HG02973 (cell line): ENCODE measurements at regions not wholly inside any gene's neighbourhood (a gene's known extent, or its start where the extent isn't known, plus 50 kb on each side); places are given as distances from the start of the nearest gene placed in this dataset.

Experiments used
- ATAC-seq: cut with Tn5 transposase; IDR thresholded peaks from one replicate; pipeline ENCODE4 v1.9.1; 2021; ENCODE audit warnings: moderate library complexity; ENCODE audit not compliant: unreplicated experiment

DNA sequence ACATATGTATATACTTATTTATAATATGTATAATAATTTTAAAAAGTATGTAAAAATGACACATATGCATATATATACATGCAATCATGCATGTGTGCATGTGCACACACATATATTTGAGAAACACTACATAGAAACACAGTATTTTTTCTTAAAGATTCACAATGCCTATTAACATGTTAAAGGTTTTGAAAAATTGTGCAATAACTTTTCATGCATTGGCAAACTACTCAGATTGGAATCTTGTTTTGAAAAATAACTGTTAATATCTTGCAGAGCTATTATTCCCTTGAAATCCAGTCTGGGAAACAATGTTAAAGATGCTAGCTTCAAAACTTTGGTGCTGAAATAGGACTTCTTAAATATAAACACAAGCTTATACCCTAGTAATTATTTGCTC is 256.2 kb upstream of the P2RY1 start:
- no peak for ATAC-seq

DNA sequence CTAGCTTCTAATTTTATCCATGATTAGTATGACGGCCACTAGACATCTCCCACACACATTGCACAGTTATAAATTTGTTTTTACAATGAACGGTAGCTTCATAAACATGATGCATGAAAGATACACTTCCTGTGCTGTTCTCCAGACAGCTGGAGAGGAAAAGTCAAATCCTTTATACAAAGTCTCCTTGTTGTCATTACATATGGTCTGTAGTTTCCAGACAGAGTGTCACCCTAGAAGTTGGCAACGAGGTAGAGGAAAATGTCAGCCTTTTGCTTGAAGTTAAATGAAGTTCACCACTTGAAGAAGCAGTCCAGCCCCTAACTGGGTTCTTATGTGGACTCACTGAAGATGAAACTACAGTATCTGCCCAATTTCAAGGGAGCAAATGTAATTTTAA is 253.0 kb upstream of the P2RY1 start:
- no peak for ATAC-seq

- no peak for ATAC-seq
These were observed 251.0 kb upstream of the P2RY1 start for GRCh38 chr3:152583963-152584362.

GRCh38 chr3:152586974-152587373 is 248.0 kb upstream of the P2RY1 start:
- ATAC-seq: no peak

DNA sequence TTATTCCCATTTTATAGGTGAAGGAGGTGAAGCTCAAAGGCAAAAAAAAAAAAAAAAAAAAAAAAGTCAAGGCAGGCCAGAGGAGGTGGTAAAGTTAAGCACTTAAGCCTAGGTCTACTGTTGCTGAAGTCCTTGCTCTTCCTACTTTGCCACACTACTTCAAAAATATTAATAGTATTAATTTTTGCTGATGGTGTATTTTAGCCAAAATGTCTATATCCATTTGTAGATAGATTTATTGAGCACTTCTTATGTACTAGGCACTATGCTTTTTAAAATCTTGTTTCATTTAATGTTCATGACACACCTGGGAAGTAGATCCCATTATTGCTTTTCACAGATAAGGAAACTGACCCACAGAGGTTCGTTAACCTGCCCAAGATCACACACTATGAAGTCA is 247.1 kb upstream of the P2RY1 start:
- ATAC-seq: no peak

DNA sequence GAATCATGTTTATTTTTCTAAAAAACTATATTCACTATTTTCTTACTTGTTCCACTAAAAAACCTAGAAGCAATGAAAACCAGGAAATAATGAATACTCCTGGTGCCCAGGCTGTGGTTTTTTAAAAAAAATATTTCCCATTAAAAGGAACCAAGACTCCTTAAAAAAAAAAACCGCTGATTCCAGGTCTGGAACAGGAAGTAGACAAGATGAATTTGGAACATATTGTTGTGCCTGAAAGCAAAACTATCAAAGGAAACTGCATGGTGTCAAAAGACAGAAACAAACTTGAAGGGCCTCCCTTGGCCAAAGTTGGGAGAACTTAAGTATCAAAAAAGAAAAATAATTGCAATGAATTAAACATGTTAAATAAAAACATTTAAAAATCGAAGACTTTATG is 245.3 kb upstream of the P2RY1 start:
- ATAC-seq: no peak

- no peak for ATAC-seq
These were observed 243.4 kb upstream of the P2RY1 start for GRCh38 chr3:152591515-152591914.

DNA sequence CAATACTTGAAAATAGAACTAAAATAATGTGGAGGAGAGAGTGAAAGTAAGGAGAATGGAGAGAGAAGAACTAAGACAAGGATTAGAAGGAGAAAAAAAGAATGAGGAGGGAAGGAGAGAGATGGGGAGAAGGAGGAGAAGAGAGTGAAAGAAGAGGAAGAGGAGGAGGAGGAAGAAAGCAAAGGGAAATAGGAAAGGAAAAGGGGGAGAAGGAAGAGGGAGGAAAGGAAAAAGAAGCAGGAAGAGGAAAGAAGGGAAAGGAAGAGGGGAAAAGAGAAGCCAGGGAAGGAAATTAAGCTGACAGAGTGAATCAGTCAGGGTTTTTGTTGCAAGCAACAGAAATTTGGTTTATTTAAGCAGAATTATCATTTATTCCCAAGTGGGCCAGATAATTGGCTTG is 241.7 kb upstream of the P2RY1 start:
- no peak for ATAC-seq

DNA sequence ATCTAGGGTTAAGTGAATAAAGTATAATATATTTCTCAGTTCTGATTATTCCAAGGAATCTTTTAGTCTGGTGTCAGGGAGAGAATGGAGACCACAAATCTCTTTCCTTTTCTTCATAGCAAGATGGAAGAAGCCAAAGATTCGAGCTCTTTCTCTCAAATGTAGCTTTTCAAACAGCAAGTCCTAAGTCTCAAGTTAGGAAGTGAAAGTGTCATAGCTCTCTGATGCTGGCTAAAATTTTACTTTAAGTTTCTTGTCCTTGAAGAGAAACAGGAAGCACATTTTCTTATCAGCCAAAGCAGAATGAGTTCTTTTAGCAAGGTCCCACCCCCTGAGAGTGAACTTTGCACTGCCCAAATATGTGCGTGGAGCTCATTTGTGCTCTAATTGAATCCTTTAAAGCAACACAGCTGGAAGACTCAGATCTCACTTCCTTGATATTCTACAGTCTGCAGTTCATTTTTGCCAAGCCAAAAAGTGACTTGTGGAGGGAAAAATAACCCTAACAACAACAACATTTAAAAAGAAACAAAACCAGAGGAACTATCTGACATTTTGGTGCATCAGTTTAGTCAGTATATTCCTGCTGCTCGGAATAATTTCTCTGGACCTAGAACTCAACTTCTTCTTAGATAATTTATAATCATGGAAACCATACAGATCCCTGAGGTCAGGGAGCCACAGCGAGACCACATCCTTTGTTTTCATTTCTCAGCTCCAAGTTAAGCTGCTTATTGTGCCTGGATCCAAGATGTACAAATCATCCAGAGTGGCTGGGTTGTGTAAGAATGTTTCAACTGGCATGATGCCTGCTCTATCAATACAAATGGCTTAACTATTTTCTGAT is 238.7 kb upstream of the P2RY1 start:
- peak; percentile 100 for ATAC-seq

GRCh38 chr3:152596832-152597231 is 238.1 kb upstream of the P2RY1 start:
- peak; percentile 5 for ATAC-seq

DNA sequence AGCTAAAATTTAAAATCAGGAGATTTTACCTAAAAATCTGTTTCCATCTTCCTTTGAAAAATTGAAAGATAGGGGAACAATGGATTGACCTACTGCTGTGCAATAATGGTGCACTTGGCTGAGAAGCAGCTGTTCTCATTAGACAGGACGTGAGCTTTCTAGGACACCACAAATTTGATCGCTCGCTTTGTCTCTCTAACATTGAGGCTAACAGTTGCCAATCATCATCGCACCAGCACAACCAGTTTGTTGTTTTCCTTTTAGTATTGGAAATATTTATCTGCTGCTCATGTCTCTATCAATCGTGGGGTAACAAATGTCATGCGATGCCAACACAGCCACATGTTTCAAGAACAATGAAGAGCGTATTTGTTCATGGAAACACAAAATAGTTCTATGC is 228.8 kb upstream of the P2RY1 start:
- ATAC-seq: no peak

DNA sequence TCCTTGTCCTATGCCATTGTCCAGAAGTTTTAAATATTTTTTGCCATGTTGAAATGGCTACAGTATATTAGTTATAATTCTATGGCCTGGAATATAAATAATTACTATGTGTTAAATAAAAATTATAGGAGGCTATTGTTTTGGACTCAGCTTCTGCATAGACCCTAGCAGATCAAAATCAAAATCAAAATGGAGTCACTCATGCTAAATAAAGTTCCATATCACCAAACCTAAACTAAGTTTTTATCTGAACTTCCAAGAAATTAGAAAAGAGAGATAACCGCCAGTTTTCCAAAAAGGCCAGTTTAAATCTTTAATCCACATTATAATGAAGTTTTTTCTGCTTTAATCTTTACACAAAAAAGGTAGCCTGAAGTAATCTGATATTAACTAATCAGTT is 227.8 kb upstream of the P2RY1 start:
- no peak for ATAC-seq

DNA sequence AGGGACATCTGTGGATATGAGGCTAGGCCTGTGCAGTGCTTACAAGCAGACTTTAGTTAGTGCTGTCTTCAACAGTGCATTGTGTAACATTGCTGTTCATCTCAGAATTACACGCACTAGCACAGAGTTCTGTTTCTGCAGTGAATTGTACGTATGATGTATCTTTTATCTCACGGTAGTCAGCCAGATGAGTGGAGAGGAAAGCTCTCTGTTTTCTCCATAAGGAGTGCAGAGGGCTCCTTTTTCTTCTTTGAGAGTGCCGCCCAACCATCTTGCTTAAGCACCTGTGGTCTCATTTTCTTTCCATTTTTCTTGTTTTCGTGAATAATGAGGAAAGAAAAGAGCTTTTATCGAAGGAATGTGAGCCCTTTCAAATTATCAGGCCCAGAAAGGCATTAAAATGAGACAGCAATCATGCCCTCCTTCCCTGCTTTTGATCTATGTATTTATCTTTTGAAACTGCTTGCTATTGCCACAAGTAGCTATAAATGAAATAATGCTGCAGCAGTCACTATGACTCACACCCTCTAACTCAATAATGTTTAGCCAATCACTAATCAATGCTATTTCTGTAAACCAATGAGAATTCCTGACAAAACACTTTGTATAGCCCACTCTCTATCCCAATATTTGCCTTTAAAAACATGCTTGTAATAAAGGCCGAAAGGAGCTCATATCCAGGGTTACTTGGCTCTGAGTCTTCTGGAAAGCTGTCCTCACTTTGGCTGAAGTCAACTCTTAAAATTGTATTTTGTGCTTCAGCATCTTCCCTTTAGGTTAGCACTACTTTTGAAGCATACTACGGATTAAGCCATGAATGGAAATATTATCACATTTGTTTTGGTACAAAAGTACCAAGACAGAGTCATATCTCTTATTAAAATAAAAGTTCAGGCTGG is 226.0 kb upstream of the P2RY1 start:
- ATAC-seq: no peak

- no peak for ATAC-seq
These were observed 225.0 kb upstream of the P2RY1 start for GRCh38 chr3:152609891-152610290.

DNA sequence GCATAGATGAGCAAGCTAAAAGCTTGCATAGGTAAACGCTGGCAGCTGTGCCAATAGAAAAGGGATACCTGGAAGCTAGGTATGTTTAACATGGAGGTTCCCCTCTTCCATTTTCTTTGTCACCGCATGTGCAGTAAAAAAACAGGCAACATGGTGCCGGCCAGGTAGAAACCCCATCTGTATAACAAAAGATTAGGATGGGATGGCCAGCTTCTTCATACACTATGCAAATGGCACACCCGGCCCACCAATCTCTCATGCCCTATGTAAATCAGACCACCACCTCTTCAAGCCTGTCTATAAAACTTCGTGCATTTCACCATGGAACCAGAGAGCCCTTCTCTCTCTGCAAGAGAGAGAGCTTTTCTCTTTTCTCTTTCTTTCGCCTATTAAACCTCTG is 224.3 kb upstream of the P2RY1 start:
- no peak for ATAC-seq

- ATAC-seq: no peak
These were observed 223.0 kb upstream of the P2RY1 start for GRCh38 chr3:152611905-152612304.

GRCh38 chr3:152613851-152614250 is 221.1 kb upstream of the P2RY1 start:
- ATAC-seq: no peak

GRCh38 chr3:152615681-152616080 is 219.2 kb upstream of the P2RY1 start:
- ATAC-seq: no peak

- ATAC-seq: no peak
These were observed 217.3 kb upstream of the P2RY1 start for GRCh38 chr3:152617609-152618008.

- ATAC-seq: no peak
These were observed 216.4 kb upstream of the P2RY1 start for GRCh38 chr3:152618529-152618928.

- ATAC-seq: no peak
These were observed 215.2 kb upstream of the P2RY1 start for GRCh38 chr3:152619691-152620090.

DNA sequence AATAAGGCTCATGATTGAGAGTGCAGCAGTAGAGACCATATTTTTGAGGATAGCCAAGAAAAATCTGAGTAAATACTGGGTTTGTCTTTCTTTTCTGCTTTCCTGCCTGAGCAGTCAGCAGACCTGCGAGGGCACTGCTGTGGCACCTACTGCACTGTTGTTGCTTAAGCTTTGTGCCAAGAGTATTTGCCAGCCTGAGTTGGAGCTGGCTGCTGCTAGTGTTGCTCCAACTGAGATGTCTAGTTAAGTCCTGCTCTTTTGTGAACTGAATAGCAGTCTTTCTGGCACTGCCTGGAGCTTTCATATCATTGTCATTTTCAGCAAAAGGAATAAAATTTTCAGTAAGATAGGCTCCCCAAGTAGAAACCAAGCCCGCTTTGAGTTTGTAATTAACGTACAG is 214.5 kb upstream of the P2RY1 start:
- no peak for ATAC-seq
